ENCODE measurements at regions not wholly inside any gene's neighbourhood (a gene's known extent, or its start where the extent isn't known, plus 50 kb on each side); places are given as distances from the start of the nearest gene placed in this dataset.
"Not testable (repeated sequence)": the region's sequence is repeated elsewhere in the genome, so short reads cannot be mapped to it uniquely, and the experiment has no call there.

DNA sequence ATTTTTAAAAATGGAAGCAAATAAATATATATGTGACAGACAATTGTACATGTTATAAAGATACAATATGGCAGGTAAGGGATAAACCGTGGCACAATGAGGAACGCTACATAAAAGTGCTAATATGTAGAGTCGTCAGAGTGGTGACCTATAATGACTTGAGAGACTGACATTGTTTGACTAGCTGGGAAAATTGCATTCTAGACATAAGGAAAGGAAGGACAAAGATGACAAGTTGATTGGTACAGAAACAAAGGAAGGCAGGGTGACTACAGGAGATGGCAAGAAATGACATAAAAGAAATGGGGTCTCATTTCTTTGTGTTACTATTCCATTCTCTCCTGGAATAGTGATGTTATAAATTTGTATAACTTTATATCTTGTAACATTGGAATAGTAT, 420.4 kb downstream of the DSC3 start:
- no peak for DNase-seq

DNA sequence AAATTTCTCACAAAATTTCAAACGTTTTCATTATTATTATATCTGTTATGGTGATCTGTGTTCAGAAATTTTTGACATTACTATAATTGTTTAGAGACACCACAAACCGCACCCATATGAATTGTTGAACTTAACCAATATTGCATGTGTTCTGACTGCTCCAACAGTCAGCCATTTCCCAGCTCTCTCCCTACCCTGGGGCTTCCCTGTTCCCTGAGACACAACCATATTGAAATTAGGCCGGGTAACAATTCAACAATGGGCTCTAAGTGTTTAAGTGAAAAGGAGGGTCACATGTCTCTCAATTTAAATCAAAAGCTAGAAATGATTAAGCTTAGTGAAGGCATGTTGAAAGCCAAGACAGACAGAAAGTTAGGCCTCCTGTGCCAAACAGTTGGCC, 424.0 kb downstream of the DSC3 start:
- no peak for DNase-seq

DNA sequence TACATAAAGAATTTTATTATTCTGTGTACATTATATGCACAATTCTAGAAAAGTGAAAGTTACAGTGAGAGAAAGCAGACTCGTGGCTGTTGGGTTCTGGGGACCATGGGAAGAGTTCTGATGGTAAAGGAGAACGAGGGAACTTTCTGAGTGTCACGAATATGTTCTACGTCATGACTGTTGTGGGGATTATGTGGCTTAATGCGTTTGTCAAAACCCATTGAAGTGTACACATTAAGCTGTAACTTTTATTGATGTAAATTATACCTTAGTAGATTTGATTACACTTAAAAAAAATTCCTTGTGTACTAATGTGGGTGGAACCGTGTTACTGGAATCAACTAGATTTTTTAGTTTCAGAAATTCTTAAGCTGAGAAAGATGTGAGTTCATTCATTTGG, 426.1 kb downstream of the DSC3 start:
- DNase-seq = no peak

DNA sequence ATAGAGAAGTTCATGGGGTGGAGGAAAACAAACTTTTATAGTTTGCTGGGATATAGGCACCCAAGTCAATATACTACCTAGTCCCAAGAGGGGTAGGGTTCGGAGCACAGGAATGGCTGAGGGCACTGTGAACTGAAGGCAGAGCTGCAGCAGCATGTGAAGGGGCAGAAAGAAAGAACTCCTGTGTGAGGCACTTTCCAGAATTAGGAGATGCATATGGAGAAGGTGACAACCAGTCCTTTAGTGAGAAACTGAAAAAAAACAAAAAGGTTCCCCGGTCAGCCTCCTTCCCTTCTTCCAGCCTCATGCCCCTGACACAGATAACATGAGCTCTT, 429.1 kb downstream of the DSC3 start:
- no peak for DNase-seq

DNA sequence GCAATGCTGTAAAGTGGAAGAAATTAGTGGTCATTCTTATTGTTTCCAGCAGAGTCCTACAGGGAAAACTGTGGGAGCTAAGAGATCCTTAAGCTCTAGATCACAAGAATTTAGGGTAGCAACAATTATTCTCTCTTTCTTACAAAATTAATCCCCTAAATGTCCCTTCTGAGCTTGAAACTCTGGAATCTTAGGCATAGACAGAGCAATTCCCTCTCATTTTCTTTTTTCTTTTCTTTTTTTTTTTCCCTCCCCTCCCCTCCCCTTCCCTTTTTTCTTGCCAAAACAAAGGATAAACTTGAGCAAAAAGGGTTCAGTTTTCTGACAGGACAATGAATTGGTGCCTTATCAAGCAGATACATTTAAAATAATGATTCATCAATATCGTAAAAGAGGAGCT, 441.0 kb downstream of the DSC3 start:
- no peak for DNase-seq

DNA sequence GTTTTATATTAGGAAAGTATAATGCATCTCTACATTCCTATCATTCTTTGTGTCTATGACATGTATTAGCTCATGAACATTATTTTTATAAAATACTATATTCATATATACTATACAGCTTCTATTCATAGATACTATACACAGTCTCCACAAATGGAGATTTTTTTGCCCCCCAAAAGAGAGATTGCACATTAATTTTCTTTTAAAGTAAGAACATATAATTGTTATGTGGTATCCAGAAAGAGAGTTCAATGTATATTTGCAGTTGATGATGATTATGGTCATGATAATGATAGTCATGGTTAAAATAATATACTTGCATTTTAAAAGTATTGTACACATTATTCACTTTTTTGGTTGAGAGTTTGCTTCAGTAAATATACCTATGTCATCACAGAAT, 445.3 kb downstream of the DSC3 start:
- DNase-seq = no peak

DNA sequence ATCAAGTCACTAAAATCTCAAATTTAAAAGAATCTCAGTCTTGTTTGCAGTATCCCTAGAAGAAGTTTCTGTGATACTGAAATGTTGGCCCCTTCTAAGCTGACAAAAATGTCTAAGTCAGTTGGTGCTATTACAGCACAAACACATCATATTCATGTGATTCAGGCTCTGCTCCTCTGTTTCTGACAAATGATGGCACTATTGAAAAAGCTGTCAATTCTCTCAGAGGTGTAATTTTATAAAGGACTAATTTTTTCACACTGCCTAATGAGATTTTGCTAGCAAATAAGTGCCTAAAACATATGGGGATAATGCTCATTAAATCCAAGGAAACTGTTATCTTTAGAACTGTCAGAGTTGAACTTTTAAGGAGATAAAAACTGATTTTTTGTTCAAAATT, 445.9 kb downstream of the DSC3 start:
- DNase-seq = no peak

DNA sequence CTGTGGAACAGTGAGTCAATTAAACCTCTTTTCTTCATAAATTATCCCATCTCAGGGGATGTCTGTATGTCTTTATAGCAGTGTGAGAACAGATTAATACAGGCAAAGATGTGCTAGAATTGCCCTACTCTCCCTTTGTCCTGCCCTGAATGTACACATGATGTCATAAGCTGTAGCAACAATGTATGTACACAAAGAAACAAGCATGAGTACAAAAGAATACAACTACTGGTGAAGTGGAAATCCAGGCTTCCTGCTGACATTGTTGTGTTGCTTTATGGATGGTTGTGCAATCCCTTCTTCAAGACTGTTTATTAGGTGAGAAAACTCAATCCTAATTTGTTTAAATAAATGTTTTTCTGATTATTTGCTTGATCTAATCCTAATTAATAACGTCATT, 446.6 kb downstream of the DSC3 start:
- DNase-seq = no peak

DNA sequence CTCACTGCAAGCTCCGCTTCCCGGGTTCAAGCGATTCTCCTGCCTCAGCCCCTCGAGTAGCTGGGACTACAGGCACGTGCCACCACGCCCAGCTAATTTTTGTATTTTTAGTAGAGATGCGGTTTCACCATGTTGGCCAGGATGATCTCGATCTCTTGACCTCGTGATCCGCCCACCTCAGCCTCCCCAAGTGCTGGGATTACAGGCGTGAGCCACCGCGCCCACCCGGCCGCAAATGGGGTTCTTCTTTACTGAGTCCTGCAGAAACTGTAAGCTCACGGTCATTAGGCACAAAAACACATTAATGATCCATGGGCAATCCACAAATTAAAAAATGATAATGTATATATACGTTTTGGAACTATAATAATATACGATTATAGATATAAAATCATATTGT, 447.6 kb downstream of the DSC3 start:
- DNase-seq = not testable (repeated sequence)

DNA sequence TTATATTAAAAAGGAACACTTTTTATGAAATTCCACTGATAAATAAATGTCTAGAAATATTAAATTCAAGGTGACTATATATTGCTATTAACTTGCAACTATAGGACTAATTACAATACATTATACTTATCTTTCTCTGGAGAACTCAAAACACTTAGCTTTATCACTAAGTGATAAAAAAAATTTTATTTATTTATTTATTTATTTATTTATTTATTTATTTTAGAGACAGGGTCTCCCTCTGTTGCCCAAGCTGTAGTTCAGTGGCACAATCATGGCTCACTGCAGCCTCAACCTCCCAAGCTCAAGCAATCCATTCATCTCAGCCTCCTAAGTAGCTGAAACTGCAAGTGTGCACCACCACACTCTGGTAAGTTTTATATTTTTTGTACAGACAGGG, 451.1 kb downstream of the DSC3 start:
- DNase-seq = no peak

DNA sequence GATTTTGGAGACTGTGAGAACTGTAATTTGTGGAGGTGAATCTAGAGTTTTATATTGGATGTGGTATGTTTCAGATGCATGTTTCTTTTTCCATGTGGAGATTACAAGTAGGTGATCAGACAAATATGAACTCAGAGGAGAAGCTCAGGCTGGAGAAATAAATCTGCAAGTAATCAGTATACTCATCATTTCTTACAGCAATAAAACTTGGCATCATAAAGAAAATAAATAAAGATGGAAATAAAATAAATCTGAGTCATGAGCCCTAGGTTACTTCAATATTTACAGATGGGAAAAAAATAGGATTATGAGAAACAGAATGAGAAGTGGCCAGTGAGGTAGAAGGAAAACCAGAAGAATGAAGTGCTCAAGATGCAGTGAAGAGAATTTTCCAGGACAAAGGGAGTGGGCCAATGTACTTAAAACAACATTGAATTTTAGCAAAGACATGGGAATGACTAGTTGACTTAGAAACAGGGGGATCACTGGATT, 453.8 kb downstream of the DSC3 start:
- no peak for DNase-seq

DNA sequence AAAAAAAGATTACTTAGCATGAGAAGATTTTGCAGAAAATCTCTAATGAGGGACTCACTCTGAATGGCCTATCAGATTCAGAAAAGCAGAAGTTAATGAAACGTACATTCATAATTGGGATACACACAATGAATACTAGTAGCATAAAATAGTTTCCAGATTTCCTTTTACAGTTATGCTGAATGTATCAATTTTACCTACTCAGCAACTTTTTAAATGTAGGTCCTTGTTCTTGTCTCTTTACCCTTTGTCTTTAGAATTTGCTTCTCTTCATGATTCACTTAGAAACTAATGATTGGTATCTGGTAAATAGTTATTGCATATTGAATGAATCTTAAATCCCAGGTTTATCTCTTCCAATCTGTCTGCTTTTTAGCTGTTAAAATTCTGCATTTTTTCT, 458.8 kb downstream of the DSC3 start:
- DNase-seq = no peak

DNA sequence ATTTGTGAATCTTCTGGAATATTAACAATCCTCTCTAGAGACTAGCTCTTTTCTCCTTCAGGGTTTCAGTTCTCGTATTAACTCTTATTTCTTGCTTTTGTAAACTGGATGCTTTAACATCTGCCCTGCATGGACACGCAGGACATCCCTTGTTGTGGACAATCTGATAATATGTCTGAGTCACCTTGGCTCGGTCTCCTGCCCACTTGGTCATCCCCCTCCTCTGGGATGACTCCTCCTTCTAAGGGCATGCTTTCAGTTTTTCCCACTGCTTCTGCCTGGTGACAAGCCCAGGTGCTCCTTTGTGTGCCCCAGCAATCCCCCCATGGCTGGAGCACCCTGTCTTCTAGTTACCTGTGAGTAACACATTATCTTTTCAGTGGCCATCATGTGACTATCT, 460.5 kb downstream of the DSC3 start:
- DNase-seq = no peak

DNA sequence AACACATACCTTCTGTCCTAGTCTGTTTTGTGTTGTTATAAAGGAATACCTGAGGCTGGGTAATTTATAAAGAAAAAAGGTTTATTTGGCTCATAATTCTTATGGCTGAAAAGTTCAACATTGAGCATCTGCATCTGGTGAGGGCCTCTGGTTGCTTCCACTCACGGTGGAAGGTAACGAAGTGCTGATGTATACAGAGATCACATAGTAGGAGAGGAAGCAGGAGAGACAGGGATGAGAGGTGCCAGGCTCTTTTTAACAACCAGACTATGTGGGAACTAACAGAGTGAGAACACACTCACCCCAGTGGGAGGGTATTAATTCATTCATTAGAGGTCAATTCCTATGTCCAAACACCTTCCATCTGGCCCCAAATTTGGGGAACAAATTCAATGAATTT, 463.8 kb downstream of the DSC3 start:
- no peak for DNase-seq

DNA sequence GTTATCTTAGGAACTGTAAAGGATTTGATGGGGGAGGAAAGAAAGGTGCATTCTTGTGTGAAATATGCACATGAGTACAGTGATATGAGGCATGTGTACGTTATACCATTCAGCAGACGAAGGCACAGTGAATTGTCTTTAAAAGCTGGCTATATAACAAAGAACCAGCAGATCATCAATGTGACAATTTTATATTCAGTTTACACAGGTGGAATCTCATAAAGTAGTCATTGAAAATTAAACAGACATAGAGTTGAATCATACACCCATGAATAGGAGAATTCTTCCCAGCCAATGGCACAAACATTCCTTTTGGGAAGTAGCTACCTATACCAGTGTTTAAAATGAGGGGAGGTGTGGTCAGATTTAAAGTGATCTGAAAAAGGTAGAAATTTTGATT, 470.3 kb downstream of the DSC3 start:
- DNase-seq = no peak

DNA sequence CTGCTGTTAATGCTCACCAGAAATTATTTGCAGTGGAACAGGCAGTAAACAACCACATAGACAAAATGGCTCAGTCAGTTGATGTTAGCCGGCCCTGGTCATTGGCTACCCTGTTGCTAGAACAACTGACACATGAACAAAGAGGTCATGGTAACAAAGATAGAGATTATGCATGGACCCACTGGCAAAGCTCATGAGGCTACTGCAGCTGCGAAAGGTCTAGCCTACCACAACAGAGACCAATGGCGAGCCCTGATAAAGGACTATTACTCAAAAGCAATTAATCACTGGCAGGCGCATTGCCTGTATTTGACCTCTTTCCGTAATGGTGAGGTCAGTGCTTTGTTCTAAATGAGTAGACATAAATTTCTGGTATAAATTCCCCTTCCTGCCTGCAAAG, 474.2 kb downstream of the DSC3 start:
- no peak for DNase-seq

DNA sequence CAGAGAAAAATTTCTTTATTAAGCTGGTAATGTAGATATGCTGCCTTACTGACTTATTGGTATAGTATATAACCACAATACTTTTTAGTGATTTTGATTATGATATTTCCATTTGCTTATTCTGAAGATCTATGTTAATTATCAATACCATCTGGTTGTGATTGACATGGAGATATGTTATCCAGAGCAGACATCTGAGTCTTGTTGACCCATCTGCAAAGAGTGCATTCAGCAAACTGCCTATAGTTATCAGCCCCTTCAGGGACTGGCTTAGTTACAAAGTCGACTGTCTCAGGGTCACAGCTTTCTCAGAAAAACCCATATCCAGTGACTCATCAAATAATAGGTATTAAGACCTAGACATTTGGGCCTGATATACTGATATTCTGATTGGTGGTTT, 475.7 kb downstream of the DSC3 start:
- DNase-seq = no peak

DNA sequence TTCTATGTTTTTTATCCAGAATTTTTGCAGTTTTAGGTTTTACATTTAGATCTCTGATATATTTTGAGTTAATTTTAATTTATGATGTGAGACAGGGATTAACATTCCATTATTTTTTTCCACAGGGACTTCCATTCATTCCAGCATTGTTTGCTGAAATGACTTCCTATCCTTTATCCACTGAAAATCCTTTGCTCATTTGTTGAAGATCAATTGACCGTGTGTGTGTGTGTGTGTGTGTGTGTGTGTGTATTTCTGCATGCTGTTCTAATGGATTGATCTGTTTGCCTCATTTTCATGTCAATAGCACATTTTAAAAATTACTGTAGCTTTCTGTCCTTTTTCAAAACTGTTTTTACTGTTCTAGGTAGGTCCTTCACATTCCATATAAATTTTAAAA, 480.3 kb downstream of the DSC3 start:
- DNase-seq = no peak

DNA sequence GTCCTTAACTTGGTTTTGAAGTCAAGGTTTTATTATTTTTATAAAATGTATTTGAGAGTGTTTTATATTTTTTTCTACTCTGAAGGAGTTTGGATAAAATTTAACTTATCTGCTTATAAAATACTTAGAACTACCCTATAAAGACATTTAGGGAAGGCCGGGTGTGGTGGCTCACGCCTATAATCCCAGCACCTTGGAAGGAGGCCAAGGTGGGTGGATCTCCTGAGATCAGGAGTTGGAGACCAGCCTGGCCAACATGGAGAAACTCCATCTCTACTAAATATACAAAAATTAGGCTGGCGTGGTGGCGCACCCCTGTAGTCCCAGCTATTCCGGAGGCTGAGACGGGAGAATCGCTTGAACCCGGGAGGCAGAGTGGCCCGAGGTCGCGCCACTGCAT, 486.4 kb downstream of the DSC3 start:
- no peak for DNase-seq

DNA sequence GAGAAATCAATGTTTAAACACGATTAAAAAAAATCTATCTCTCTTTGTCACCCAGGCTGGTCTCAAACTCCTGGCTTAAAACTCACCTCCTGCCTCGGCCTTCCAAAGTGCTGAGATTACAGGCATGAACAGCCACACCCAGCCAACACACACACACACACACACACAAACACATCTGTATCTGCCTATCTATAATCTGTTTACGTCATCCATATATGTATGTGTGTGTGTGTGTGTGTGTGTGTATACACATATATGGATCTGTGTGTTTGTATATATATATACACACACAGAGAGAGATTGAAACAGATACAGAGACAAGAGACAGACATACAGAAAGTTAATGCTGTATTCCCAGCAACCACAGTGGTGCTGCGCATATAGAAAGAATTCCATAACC, 497.1 kb downstream of the DSC3 start:
- DNase-seq = no peak

DNA sequence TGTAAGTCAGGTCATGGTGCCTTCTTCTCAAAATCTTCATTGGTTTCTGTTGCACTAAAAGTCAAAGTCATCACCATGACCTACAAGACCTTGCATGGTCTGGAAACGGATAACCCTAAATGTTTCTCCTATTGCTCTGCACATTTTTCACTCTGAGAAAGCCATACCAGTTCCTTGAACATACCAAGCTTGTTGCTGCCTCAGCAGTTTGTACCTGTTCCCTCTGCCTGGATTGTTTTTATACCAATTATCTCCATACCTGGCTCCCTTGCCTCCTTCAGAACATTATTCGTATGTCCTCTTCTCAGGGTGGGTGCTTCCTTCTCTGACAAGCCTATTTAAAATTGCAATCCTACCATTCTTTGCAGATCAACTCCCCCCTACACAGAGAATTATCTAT, 498.4 kb downstream of the DSC3 start:
- no peak for DNase-seq

DNA sequence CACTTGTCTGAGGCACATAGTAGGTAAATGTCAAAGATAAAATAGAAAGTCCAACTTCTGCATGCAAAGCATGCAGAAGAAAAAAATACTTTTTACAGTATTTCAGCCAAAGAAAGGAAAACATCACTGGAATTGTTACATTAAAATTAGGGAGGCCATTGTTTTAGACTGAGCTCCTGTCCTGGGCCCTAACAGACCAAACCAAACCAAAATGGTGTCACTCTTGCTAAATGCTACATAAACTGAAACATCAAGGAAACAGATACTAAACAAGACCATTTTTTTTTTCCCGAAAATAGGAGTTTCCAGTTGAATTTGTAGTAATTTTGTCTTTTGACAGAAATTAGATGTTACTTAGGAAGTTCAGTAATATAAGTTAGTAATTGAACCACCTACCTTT, 508.8 kb downstream of the DSC3 start:
- DNase-seq = no peak

DNA sequence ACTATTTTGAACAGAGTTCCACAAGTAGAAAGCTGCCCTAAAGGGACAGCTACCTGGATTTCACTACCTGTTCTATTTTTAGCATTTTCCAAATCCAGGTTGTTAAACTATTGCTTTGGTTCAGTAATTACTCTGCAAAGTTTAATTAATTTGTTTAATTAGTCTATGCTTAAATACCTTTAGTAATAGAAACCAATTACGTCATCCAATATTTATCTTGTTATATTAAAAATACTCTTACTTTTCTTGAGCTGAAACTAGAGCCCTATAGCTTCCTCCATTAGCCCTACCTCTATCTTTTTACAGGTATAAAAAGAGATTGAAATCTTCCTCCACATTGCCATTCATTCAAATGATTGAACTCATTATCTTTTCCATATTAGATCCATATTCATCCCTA, 514.6 kb downstream of the DSC3 start:
- DNase-seq = no peak

DNA sequence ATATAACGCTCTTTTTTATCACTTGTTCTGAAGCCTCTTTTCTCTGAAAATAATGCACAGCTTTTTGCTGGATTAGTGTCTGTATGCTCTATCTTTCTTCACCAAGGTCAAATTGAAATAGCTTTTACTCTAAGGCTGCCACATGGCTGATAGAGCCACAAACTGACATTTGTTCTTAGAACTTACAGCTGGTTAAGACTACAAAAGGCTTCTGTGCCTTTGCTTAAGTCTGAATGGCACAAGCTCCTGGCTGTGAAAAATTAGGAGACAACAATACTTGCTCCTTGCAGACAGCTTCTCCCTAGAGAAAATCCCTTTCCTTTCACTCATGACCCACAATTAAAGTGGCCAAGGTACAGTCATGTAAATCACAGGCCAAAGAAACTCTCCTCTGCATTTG, 515.3 kb downstream of the DSC3 start:
- no peak for DNase-seq

DNA sequence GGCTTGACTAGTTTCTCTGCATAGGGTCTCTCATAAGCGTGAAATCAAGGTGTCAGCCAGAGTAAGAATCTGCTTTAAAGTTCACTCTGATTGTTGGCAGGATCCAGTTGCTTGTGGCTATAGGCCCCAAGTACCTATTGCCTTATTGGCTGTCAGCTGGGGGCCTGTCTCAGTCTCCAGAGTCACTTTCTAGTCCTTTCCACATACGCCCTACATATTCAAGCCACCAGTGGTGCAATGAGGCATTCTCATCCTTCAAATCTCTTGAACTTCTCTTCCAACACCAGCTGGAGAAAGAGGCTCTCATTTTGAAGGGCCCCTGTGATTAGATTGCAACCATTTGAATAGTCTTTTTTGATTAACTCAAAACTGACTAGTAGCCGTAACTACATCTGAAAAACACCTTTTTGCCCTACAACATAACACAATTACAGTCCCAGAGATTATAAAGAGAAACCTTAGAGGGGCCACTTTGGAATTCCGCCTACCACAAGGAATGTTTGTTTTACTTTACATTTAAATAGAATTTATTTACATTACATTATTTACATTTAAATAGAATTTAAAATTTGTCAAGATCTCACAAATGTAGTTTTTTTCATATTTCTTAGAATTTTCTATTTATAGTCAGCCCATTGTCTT, 520.1 kb downstream of the DSC3 start:
- no peak for DNase-seq

DNA sequence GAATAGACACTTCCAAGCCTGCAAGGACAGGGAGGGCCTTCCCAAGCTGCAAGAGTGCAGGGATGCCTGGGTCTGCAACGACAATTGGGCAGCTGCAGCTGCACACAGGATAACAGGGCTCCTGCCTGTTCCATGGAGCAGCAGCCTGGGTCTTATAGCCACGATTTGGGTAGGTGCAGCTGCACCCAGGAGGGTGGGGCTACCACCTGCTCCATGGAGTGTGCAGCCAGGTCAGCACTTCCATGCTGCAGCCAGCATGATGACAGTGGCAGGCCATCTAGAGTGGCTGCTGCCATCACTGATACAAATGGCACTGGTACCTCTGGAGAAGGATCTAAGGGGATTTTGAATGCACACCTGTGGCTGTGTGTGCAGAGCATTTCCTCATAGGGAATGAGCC, 528.5 kb downstream of the DSC3 start:
- DNase-seq = no peak
